Iris pigment epithelial cell (primary cell): ENCODE measurements at regions not wholly inside any gene's neighbourhood (a gene's known extent, or its start where the extent isn't known, plus 50 kb on each side); places are given as distances from the start of the nearest gene placed in this dataset.

ENCODE experiments used
- DNase-seq: peaks from one replicate; pipeline ENCODE4 v3.0.0-alpha.2; 2011; ENCODE audit warnings: low read depth

DNA sequence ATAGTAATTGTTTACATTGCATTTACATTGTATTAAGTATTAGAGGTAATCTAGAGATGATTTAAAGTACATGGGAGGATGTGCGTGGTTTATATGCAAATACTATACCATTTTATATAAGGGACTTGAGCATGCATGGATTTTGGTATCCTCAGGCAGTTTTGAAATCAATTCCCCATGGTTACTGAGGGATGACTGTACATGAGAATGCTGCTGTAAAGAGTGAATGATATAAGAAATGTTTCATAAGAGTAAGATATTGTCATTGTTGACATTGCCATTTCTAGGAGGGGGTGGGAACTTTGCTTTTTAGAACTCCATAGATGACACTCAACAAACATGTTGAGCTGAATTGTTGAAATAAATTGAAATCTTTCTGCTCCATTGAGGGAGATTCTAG, 185.0 kb downstream of the SEMA6A start:
- DNase-seq = no peak

DNA sequence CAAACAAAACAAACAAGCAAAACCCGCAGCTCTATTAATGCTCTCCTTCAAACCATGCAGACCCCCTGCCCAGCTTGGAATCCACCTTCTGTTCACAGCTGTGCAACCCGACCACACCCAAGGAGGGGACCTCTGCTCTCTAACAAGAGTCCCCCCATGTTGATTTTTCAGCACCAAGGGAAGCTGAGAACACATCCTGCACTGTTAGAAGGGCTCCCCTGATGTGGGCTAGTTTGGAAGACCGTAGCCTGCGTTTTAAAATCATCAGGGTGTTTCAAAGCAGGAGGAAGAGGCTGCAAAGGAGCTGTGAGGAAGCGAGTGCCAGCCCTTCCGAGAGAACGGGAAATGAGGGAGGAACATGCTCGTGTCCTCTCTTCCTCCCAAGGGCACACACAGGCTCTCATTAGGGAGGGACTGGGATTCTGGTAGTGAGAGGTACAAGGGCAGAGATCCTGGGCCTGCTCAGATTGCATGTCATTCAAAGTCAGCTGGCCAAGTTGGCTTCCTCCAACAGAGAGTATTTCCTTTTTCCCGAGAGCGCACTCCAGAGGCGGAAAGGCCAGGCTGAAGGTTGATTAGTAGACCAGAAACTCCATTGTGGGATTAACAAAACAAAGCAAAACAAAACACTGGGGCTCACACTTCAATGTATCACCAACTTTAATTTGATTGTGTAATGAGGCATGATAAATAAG, 185.9 kb downstream of the SEMA6A start:
- no peak for DNase-seq

DNA sequence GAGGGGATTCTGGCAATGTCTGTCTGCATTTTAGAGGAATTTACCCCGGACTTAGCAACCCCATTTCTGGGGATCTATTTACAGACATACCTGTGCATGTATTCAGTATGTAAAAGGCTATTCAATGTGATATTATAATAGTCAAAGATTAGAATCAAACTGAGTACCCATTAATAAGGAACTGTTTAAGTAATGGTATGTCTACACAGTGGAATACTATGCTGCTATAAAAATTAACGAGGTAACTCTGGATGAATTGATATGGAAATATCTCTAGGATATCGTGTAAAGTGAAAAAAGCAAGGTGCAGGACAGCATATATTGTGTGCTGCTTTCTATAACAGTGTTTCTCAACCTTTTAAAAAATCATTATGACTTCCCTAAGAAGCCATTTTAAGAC, 186.9 kb downstream of the SEMA6A start:
- no peak for DNase-seq

DNA sequence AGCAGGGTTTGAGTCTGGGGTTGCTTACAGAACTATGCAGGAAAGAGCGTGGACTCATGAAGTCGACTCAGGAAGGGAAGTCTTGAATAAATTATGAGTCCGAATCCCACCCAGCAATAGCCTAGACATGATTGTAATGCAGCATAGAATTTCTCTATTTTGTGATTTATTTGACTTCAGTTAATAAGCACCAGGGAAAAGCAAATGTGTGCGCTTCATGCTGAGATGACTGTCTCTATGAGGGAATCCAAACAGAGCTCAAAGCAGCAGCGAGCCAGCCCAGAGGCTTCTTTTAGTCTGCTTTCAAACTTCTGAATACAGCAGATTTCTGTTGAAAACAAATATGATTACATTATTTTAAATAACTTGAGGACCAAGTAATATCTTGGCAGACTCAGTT, 188.0 kb downstream of the SEMA6A start:
- DNase-seq = no peak

DNA sequence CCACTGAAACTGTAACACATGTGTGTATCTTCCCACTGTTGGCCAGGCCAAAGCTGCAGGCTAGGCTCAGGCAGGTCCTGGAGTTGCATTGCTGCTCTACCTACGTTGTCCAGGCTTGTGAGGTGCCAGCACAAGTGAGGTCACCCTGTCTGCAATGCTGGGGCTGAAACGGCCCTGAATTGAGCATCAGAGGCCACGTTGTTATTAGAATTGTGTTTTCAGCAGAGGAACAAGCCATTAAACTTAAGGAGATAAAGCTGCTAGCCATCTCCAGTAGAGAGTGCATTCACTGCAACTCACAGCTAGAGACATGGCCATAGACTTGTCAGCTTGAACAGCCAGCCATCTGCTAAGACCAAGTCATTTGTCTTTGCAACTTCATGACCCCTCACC, 191.8 kb downstream of the SEMA6A start:
- DNase-seq = no peak

DNA sequence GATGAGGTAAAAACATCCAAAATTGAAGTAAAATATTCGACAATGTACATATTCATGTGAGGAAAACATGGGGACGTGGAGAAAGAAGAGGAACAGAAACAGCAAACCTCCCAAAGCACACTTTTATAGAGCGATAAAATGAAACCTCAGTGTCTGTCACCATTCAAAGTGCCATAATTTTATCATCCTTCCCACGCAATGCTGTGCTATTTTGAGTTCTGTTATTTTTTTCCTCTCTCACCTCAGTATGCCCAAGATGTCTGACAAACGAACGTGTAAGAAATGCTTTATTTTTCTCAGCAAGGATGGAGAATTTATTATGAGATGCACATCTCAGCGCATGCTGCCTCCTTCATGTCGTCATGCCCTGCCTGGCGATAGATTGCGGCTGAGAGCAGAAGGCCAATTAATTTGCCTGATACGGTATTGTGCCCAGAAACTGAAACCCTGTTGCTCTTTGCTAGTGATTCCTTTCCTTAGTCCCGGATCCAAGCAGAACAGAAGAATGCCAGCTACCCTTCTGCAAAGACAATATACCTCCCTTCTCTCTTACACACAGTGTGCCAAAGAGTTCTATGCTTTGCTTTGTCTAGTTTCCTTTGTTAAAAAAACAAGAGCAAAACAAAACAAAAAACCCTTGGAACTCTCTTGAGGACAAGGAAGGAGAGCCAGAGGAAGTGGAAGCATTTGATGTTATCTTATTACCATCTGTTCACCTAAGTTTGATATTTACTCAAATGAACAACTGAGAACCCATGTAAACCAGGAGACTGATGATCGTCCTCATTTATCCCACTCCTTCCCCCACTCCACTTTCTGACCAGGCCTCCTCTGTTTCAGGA, 192.4 kb downstream of the SEMA6A start:
- no peak for DNase-seq

DNA sequence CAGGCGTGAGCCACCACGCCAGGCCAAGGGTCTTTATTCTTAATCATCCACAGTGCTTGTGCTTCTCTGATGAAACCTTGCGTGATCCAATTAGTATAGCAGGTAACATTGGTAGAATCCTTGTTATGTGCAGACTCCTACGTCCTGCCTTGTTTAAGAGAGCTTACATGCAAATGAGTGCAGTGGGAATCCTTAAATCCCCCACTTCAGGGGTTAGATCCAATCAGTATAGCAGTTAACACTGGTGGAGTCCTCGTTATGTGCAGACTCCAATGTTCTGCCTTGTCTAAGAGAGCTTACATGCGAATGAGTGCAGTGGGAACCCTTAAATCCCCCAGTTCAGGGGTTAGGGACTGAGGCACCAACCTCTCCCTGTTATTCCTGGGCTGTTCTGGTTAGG, 193.4 kb downstream of the SEMA6A start:
- no peak for DNase-seq

DNA sequence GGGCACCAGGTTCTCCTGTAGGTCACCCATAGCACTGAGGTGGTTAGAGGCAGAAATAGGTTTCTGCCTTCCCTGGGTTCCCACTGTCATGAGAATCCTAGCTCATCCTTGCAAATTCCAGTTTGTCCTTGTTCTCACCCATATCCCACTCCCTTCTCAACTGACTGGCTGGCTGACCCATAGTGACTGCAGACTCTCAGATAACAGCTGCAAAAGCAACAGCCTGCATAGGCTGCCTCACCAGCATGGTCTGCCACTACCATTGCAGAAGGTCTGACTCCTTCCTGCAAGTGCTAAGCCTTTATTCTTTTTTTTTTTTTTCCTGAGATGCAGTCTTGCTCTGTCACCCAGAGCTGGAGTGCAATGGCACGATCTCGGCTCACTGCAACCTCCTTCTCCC, 194.0 kb downstream of the SEMA6A start:
- no peak for DNase-seq

DNA sequence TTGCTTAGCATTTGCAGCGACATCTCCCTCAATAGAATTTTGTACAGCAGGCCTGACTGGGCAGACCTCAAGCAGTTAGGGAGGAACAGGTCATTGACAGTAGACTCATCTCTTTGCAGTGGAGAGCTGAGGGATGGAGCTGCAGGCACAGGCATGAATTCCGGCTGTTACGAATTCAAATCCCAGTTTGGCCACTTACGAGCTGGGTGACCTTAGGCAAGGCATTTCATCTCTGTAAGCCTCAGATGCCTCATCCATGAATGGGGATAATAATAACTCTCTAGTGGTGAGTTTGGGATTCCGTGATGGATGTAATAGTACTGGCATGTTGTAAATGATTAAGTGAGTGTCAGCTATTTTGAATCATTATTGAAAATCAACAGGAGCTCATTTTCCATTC, 195.3 kb downstream of the SEMA6A start:
- no peak for DNase-seq

DNA sequence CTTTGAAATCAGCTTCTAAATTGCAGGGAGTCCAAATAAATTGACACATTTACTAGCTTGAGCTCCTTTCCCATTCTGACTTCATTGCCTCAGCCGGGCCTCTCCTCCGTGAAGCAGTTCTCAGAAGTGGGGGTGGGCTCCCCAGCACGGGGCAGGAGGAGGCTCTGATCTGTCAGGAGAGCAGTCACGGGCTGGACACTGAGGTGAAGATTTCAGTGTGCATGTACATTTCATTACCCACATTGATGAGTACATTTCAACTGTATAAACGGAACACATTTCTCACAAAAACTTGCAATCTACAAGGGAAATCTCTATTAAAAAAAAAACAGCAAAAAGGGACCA, 195.9 kb downstream of the SEMA6A start:
- no peak for DNase-seq

DNA sequence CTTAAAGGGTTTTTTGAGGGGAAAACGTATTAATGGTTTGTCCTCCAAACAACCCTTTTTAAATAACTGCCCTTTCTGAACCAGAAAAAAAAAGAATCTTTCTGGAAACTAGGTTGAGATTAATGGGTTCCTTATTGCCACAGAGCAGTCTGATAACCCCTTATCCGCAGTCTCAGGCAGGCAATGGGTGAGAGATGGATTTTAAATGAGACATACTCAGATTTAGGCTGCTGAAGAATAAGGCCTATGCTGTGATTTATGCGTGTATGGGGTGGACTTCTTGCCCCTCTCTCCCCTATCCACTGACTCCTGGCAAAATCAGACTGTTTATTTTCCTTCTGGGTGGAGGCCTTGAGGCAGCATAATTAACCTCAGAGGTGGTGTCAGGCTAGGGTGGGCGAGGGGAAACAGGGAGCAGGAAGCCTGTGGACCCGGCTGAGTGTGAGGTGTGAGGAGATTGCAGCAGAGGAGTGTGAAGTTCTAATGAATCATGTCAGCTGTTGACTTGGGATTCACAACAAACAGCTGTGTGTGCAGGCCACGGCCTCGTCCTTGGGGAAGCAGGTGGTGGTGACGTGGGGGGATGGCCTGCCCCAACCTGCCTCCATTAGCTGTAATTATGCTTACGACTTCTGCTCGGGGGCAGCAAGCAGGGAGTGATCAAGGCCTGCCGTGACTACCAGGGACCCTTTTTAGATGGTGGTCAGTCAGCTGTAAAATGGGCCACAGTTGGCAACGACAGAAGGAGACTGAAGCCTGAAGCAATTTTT, 196.4 kb downstream of the SEMA6A start:
- no peak for DNase-seq

DNA sequence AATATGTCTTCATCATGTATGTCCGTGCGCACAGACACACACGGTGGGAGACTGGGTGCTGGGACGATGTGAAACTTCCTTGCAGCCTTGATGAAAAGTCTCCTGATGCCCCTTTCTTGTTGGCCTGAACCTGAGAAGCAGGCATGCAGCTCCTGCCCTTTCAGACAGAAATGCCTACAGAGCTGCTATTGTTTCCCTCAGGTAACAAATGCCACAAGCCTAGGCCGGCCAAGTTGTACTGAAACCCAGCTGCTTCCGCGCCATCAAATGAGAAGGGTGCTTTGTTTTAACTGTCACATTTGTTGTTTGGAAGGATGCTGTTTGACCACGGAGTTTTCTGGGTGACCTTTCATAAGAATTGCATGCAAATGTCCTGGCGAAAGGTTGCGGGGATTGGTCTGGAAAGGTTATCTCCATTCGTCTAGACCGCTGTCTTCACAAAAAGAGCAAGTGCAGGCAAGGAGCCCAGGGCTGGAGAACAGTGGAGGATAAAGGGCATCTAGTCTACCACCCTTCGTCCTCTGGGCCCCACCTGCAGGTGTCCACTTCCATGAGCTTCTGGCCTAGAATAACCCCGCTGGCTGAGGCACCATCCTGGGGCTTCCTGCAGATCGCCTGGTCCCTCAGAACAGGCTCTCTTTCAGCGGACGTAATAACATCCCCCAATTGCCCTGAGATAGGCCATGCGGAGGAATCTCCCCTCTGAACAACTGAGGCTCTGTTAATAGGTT, 197.2 kb downstream of the SEMA6A start:
- no peak for DNase-seq

DNA sequence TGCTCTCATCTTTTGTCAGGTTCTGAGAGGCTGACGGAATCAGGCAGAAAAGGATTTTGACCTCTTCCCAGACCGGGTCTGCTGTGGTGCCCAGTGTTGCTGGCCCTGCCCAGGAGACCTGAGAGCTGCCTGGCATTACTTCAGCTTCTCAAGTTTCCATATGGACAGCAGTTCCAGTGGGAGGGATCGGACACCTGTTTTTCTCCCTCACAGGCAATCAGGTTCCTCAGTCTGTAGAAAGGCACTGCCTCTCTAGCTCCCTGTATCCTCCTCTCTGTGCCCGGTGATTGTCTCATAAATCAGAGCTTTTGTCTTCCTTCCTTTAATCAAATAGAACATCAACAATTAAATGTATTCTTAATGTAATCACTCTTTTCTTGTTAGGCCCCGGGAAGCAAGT, 198.7 kb downstream of the SEMA6A start:
- no peak for DNase-seq

DNA sequence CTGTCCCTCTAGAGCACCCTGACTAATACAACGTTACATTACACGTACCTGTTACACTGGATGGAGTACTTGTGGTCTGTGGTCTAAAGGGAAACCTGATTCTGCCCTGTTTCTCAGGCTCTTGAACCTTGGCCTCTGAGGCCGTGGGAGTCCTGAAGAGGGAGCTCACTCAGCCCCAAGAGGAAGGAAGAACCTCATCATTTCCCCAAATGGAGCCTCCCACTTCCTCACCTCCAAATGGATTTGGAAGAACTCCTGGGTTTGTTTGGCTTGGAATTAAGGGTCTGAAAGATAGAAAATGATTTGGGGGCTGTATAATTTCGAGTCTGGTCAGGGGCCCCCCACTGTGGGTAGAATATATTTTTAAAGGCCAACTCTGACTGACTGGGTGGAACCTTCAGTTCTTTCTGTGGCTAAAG, 200.2 kb downstream of the SEMA6A start:
- DNase-seq = no peak

DNA sequence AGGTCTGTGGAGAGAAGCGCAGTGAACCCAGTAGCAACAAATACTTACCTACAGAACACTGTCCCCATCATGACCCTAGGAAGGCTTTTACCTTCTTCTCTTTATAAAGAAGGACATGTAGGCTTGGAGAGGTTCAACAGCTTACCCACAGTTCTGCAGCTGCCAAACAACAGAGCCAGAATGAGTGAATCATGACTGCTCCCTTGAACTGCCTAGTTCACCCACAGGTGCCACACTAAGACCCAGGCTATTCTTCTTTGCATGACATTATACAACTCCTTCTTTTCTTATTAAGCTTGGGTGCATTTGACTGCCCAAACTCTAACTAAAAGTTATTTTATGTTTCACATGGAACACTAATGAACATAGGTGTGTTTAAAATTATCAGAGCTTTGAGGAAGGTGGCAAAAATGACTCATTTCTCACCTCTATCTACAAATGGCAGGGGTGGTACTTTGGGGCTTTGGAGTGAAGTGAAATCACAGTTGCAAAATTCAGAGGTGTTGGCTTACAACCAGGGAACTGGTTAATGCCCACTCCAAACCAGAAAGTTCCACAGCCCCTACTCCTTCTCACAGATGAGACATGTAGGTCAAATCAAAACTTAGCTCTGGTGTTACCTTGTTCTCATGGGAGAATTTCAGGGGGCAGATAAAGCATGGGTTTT, 201.6 kb downstream of the SEMA6A start:
- DNase-seq = no peak

DNA sequence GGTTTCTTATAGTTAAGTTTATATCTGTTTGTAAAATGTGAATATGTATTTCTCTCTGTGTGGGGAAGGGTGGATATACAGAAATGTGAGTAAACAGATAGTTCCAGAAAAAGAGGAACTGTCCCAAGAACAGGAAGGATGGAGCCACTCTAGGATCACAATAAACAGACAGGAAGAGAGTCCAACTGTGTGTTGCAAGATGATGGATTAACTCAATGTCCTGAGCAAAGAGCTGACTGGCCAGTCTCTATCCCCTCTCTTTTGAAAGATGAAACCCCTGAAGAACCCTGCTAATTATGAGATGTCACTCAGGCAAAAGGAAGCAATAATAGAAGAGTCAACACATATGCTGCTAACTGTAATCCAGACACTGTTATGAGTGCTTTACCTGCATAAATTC, 202.7 kb downstream of the SEMA6A start:
- no peak for DNase-seq

DNA sequence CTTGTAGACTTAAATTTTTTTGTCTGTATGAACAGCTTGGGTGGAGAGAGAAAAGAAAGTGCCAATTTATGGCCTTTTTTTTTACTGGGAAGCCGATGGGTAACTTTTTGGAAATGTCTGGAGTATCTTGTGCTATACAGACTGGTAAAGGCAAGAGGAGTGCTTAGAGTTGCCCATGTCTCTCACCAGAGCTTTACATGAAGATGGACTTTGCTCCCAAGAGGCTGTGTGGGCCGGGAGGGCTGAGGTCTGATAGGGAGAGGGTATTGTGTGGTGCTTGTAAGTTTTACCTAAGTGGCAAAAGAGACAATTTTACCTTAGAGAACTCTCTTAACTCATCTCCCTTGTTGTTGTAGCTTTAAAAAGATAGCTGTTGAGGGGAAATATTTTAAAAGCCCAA, 203.2 kb downstream of the SEMA6A start:
- DNase-seq = no peak

DNA sequence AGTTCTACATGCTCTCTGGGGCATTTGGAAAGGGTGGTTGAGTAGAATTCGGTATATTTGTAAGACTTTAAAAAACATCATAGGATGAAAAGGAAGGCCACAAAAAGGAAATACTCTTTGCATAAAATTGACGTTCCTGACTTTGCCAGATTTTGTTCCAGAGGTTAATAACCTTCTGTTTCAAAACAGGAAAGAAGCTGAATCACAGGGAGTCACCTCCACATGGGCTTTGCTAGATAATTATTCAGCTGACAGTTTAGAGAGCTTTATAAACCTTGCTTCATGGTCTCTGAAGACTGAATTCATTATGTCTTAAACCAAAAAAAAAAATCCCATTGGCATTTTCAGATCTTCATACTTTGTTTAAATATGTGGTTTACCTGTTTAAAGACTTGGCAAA, 203.7 kb downstream of the SEMA6A start:
- DNase-seq = peak; percentile 58

DNA sequence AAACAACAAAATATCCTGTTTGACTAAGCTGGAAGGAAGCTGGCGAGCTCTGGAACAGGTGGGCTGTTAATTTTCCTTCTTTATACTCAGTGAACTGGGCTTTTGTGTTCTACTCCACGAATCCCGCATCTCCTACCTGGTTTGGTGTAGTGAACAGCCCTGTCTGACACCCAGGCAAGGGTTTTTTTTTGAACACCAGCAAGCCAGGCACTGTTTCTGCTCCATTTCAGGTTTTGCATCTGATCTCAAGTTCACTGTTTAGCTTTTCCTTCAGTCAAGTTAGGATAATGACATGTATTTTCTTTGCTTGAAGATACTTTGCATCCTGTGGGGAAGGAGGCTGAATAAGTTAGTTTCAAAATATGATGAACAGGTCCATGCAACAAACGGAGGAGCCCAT, 204.5 kb downstream of the SEMA6A start:
- no peak for DNase-seq

DNA sequence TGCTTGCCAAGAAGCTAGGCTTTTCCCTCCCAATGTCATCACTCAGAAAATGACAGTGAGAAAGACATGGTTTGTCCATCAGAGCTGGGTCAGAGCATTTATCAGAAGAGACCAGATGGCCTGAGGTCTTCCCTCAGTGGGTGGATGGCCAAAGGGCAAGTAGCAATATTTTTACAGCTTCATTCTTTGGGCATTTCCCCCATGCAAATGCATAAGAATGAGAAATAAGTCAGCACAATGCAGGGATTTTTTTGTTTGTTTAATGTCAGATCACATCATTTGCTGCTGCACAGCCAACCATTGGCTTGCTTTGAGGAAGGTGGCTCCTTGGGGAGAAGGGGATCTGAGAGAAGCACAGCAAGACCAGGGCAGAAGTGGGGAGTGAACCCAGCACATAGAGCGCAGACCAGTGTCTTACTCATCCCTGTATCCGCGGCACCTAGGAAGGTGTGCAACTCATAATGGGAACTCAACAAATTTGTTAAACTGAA, 209.6 kb downstream of the SEMA6A start:
- DNase-seq = no peak

DNA sequence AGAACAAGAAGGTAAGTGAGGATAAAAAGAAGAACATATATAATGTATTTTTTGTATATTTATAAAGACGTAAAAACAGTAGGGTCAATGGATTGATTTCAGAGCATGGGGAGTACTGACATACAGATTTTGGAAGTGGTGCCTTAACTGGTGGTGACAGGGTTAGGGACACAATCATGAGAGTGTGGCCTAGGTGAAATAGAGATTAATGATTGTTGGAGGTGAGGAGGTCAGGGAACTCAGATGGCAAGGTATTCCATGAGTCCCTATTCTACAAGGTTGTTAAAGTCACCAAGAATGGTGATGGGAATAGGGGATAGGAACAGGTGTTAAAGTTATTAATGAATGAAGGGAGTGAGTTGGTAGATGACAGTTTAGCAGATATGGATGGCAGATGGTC, 210.8 kb downstream of the SEMA6A start:
- no peak for DNase-seq
